ENCODE measurements at regions not wholly inside any gene's neighbourhood (a gene's known extent, or its start where the extent isn't known, plus 50 kb on each side); places are given as distances from the start of the nearest gene placed in this dataset.
A peak's percentile ranks its signal among the peaks of the same experiment; 100 is the strongest.
"Not testable (repeated sequence)": the region's sequence is repeated elsewhere in the genome, so short reads cannot be mapped to it uniquely, and the experiment has no call there.

- no peak for DNase-seq (ENCODE audit: low spot score)
Observed at GRCh38 chr9:16052757-16053530, 500.1 kb downstream of the CCDC171 start.

- no peak for DNase-seq (ENCODE audit: low spot score)
Observed at GRCh38 chr9:16057541-16057940, 504.7 kb downstream of the CCDC171 start.

- no peak for DNase-seq (ENCODE audit: low spot score)
Observed at GRCh38 chr9:16058131-16058549, 505.3 kb downstream of the CCDC171 start.

GRCh38 chr9:16060436-16061129, 507.7 kb downstream of the CCDC171 start:
- DNase-seq (ENCODE audit: low spot score): no peak

- no peak for DNase-seq (ENCODE audit: low spot score)
Observed at GRCh38 chr9:16062542-16063240, 509.8 kb downstream of the CCDC171 start.

GRCh38 chr9:16063241-16063591, 510.4 kb downstream of the CCDC171 start:
- no peak for DNase-seq (ENCODE audit: low spot score)

GRCh38 chr9:16064771-16065170, 511.9 kb downstream of the CCDC171 start:
- DNase-seq (ENCODE audit: low spot score): peak; percentile 78

GRCh38 chr9:16066201-16066600, 513.4 kb downstream of the CCDC171 start:
- DNase-seq (ENCODE audit: low spot score): not testable (repeated sequence)

GRCh38 chr9:16068476-16068875, 515.6 kb downstream of the CCDC171 start:
- DNase-seq (ENCODE audit: low spot score): no peak

- DNase-seq (ENCODE audit: low spot score): no peak
Observed at GRCh38 chr9:16069249-16069648, 516.4 kb downstream of the CCDC171 start.

GRCh38 chr9:16069671-16070454, 517.0 kb downstream of the CCDC171 start:
- DNase-seq (ENCODE audit: low spot score): no peak

GRCh38 chr9:16070455-16071145, 517.8 kb downstream of the CCDC171 start:
- no peak for DNase-seq (ENCODE audit: low spot score)

GRCh38 chr9:16071400-16071799, 518.6 kb downstream of the CCDC171 start:
- no peak for DNase-seq (ENCODE audit: low spot score)

- DNase-seq (ENCODE audit: low spot score): no peak
Observed at GRCh38 chr9:16074963-16075362, 522.1 kb downstream of the CCDC171 start.

GRCh38 chr9:16075696-16076095, 522.9 kb downstream of the CCDC171 start:
- no peak for DNase-seq (ENCODE audit: low spot score)

GRCh38 chr9:16076511-16076910, 523.7 kb downstream of the CCDC171 start:
- no peak for DNase-seq (ENCODE audit: low spot score)

GRCh38 chr9:16082796-16083195, 530.0 kb downstream of the CCDC171 start:
- no peak for DNase-seq (ENCODE audit: low spot score)

- no peak for DNase-seq (ENCODE audit: low spot score)
Observed at GRCh38 chr9:16085167-16085726, 532.4 kb downstream of the CCDC171 start.

GRCh38 chr9:16090907-16091629, 538.2 kb downstream of the CCDC171 start:
- DNase-seq (ENCODE audit: low spot score): no peak

All from SK-N-DZ (cell line).